NCI-H1694 treated with DMSO at 0.1 percent for 48 hours (cell line): ENCODE measurements at regions not wholly inside any gene's neighbourhood (a gene's known extent, or its start where the extent isn't known, plus 50 kb on each side); places are given as distances from the start of the nearest gene placed in this dataset.
A peak's percentile ranks its signal among the peaks of the same experiment; 100 is the strongest.

Source experiments
- DNase-seq: peaks from one replicate; lab custom pipeline; 2025; lab: John Stamatoyannopoulos, UW

- DNase-seq: no peak
Measured at GRCh38 chr12:125371033-125371432, 305.8 kb downstream of the AACS start.

DNA sequence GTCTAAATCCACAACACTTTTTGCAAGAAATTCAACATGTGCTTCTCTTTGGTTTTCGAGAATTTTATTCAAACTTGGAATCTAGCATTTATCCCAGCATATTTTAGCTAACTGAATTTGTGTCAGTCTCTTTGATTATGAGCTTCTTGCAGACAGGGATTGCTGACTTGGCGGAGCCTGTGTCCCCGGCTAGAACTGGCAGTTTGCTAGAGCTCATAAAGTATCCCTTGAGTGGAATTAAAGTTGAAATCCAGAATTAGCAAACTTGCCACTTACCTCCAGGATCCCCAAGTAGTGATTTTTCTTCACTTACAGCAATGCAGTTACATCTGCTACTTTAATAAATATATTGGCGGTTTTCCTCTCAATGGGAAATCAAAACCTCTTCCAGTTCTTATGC lies 306.9 kb downstream of the AACS start:
- DNase-seq: no peak

DNA sequence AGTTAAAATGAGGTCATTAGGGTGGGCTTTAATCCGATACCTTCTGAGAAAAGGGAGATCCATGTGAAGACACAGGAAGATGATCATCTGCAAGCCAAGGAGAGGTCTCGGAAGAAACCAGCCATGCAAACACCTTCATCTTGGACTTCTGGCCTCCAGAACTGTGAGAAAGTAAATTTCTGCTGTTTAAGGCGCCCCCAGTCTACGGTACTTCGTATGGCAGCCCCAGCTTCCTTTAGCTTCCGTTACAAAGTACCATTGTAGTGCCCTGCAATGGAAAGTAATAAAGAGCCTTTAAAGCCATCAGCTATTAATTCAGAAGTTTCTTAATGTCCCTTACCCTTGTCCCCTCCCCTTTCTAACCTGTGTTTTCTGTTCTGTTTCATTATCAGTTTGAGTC lies 308.1 kb downstream of the AACS start:
- no peak for DNase-seq

- no peak for DNase-seq
Measured at GRCh38 chr12:125376422-125376821, 311.2 kb downstream of the AACS start.

DNA sequence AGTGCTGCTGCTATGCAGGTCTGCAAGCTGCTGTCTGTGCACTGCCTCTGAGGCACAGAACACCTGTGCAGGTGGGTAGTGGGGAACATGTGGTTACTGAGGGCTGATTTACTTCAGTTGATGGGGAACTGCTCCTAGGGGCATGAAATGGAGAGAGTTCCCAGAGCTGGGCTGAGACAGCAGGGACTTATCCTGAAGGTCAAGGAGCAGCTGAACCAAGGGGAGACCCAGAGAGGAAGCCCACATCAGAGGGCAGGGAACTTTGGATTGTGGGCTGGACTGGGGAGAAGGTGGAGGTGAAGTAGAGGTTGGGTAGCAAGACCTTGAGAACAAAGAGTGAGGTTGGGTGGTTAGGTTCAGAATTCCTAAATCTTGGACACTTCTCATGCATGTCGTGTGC lies 311.9 kb downstream of the AACS start:
- no peak for DNase-seq

- DNase-seq: no peak
Measured at GRCh38 chr12:125381373-125381772, 316.1 kb downstream of the AACS start.

DNA sequence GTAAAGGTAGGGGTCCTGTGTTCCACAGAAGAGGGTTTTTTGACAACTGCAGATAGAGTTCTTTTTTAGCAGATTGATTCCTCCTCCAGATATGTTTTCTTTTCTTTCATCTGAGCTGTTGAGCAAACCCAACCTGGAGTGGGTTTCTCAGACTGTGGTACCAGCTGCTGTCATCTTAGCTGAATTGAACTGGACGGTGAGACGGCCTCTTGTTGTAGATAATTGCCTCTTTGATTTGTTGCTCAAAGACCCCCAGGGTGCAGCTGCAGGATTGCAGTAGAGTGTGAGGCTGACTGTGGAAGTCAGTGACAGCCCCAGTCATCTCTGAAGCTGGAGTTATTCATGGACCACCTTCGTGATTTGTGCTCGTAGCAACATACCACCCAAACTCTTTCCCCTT lies 317.7 kb downstream of the AACS start:
- DNase-seq: no peak

GRCh38 chr12:125386652-125387051 lies 321.4 kb downstream of the AACS start:
- no peak for DNase-seq

DNA sequence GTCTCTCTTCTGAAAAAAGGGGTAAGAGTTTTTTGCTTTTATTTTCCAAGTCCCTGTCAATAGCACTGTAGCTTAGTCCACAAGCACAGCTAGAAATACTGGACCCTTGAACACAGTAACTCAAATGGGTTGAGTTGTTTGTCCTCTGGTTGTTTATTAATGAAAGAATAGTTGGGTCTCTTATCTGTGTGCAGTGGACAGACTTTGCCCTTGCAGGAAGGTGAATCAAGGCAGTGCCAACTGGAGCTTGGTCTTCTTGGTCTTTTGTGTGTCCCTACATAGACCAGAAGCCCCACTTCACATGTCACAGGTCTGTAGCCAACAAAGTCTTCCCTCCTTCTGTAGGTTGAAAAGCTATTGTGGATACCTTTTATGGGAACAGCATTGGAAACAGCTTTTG lies 322.0 kb downstream of the AACS start:
- no peak for DNase-seq

- no peak for DNase-seq
Measured at GRCh38 chr12:125389061-125389697, 323.9 kb downstream of the AACS start.

DNA sequence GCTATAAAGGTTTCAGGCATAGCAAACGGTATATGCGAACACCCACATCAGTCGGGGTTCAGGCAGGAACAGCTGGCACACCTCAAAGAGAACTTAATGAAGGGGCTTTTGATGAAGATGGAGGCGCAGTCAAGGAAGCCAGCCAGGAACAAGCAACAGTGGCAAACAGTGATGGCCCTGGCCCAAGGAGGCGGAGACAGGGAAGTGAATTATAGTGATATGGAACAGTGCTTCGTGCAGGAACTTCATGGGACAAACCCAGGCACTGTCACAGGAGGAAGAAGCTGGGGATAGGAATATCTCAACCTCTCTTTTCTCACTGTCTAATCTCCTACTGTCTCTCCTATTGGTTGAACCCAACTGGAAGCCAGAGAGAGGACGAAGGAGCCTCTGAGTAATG lies 328.3 kb downstream of the AACS start:
- DNase-seq: no peak

GRCh38 chr12:125395583-125396215 lies 330.5 kb downstream of the AACS start:
- DNase-seq: no peak

DNA sequence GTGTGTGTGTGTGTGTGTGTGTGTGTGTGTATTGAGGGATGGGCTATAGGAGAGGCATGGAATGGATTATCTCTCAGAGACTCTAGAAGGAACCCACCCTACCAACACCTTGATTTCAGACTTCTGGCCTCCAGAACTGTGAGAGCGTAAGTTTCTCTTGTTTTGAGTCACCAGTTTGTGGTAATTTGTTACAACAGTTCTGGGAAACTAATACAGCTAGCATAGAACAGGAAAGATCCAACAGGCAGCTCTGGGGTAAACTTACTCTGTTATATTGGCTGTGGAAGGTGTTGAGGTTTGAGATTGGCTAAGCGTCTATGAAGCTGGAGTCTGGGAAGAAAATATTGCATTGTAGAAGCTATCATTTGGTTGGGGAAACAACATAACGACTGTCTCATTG lies 334.3 kb downstream of the AACS start:
- DNase-seq: no peak

GRCh38 chr12:125402874-125403789 lies 337.9 kb downstream of the AACS start:
- peak; percentile 22 for DNase-seq

DNA sequence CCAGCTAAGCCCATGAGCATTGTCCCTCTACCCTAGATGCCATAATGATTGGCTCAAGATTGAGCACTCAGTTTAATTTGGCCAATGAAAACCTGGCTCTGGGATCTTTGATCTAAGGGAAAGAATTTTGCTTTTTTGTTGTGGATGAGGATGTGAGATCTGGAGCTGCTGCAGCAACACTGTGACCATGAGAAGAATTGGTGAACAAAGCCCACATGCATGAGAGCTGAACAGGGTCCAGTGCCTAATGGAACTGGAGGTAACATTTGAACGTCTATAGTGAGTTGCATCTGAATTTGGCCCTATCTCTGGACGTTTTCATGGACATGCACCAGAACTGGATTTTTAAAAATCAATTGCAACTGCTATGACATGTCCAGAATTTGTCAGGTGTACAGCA lies 338.6 kb downstream of the AACS start:
- no peak for DNase-seq

DNA sequence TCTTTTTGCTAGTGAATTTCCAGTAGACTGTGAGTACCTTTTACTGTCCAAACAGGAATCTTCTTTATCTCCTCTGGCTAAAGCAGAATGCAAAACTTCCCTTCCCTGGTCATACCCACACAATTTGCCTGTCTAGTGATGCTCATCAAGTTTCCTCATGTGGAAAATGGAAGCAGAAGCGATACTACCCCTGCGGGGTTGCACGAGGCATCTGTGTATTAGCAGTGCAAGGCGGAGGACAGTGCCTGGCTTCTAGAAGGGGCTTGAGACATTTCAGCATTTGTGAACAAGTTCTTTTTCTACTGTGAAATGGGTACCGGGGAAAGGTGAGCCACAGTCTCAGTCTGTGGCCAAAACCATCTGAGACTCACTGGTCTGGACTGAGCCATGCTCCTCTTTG lies 340.9 kb downstream of the AACS start:
- no peak for DNase-seq

GRCh38 chr12:125408718-125409117 lies 343.5 kb downstream of the AACS start:
- DNase-seq: no peak

DNA sequence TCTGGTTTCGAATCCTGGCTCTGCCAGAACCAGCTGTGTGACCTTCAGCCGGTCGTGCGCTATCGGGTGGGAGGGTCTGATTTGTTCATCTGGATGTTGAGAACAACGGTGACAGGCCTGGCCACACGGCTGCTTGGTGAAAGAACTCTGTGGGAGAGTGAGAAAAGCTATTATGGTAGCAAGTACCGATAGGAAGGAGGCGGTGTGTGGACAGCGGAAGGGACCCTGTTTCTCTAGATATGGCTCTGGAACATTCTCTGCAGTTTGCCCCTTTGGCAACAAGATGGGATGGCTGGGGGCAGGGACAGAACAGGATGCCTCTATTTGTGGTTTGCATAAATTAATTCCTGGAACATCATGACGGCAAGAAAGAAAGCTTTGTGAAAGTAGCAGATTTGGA lies 347.3 kb downstream of the AACS start:
- DNase-seq: no peak

DNA sequence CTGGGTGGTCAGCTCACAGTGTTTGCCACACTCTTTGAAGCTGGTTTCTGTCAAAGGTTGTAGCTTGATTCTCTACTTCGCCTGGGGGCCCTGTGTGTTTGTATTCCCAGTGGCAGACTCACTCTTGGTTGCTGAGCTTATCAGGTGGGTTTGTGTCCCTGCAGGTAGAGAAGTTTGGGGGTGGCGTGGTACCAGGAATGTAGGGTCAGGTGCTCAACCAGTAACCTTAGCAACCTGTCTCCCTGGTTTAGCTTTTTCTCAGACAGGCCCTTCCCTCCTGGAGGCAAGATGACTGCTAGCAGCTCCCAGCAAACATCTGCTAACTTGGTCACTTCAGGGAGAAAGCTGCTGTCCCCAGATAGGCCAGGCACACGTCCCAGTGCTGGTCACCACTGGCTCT lies 352.2 kb downstream of the AACS start:
- no peak for DNase-seq

DNA sequence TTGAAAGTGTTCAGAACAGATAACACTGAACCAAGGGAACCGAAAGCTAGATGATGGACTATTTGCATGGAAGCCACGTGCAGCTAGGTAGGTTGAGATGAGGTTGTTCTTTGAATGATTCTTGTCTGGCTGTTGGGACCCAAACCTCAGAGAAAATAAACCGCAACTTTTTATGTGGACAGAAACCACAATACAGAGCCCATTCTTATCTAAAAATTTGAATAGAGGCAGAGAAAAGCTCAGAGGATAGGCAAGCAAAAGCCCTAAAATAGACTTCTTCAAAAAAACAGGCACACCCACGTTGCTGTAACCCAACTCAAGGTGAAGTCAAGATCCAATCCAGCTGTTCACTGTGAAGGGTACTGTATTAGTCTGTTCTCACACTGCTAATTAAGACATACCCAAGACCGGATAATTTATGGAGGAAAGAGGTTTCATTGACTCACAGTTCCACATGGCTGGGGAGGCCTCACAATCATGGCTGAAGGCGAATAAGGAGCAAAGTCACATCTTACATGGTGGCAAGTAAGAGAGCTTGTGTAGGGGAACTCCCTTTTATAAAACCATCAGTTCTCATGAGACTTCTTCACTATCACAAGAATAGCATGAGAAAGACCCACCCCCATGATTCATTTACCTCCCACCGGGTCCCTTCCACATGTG lies 353.8 kb downstream of the AACS start:
- no peak for DNase-seq

- no peak for DNase-seq
Measured at GRCh38 chr12:125424909-125425308, 359.7 kb downstream of the AACS start.

GRCh38 chr12:125431516-125431915 lies 366.3 kb downstream of the AACS start:
- no peak for DNase-seq

DNA sequence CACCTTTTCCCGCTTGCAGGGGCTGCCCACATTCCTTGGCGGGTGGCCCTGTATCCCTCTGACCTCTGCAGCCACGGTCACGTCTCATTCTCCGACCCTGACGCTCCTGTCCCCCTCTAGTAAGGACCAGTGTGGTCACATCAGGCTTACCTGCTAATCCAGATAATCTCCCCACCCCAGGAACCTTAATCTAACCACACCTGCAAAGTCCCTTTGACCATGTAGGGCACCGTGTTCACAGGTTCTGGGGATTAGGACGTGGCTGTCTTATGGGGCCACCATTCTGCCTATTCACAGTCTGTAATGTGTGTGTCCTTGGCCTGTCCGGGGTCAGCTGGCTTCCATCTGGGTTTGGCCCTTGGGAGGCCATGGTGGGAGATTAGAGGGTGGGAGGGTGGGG lies 368.9 kb downstream of the AACS start:
- no peak for DNase-seq
